ENCODE measurements at regions not wholly inside any gene's neighbourhood (a gene's known extent, or its start where the extent isn't known, plus 50 kb on each side); places are given as distances from the start of the nearest gene placed in this dataset.

- TF ChIP-seq, protein P1, sequence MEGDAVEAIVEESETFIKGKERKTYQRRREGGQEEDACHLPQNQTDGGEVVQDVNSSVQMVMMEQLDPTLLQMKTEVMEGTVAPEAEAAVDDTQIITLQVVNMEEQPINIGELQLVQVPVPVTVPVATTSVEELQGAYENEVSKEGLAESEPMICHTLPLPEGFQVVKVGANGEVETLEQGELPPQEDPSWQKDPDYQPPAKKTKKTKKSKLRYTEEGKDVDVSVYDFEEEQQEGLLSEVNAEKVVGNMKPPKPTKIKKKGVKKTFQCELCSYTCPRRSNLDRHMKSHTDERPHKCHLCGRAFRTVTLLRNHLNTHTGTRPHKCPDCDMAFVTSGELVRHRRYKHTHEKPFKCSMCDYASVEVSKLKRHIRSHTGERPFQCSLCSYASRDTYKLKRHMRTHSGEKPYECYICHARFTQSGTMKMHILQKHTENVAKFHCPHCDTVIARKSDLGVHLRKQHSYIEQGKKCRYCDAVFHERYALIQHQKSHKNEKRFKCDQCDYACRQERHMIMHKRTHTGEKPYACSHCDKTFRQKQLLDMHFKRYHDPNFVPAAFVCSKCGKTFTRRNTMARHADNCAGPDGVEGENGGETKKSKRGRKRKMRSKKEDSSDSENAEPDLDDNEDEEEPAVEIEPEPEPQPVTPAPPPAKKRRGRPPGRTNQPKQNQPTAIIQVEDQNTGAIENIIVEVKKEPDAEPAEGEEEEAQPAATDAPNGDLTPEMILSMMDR (conservative IDR thresholded peaks at IDR 0.05), result no peak
- no peak for TF ChIP-seq EZH2 (IDR thresholded peaks at IDR 0.05; ENCODE audit: low read depth)
Observed at GRCh38 chr10:78655979-78656378, 412.8 kb upstream of the ZMIZ1 start.

All from PC-9 (cell line).